Mucosa of descending colon (tissue), 3 donors: ENCODE measurements at regions not wholly inside any gene's neighbourhood (a gene's known extent, or its start where the extent isn't known, plus 50 kb on each side); places are given as distances from the start of the nearest gene placed in this dataset.
"Not testable (repeated sequence)": the region's sequence is repeated elsewhere in the genome, so short reads cannot be mapped to it uniquely, and the experiment has no call there.

Experiments
- ATAC-seq: fragments of 200-7000 bp; cut with Tn5 transposase; one replicate; pipeline ENCODE4 v1.9.1; 2020; ENCODE audit warnings: mild to moderate bottlenecking, moderate library complexity
- DNase-seq, 3 donors: peaks; one replicate each; pipeline ENCODE4 v3.0.0-alpha.2; 2020
- H3K36me3 ChIP-seq: fragments of 200-600 bp; one replicate; pipeline ENCODE4 v1.8.0; 2021; ENCODE audit warnings: low read depth, mild to moderate bottlenecking
- H3K4me1 ChIP-seq: fragments of 200-600 bp; one replicate; pipeline ENCODE4 v1.8.0; 2021; ENCODE audit warnings: low read depth, mild to moderate bottlenecking
- H3K4me3 ChIP-seq: fragments of 200-600 bp; one replicate; pipeline ENCODE4 v1.8.0; 2021; ENCODE audit warnings: mild to moderate bottlenecking
- H3K9me3 ChIP-seq: fragments of 200-600 bp; one replicate; pipeline ENCODE4 v1.8.0; 2021; ENCODE audit warnings: mild to moderate bottlenecking
- intact Hi-C, 2 donors: fragments of 100-400 bp; cut with DNase I in 1 of 2; cut with micrococcal nuclease in 1 of 2; formaldehyde crosslinking; loops; one replicate each; pipeline versions ENCODE4 v1.11.0 to v1.11.1; 2022; cut with DNase I, micrococcal nuclease
- TF ChIP-seq, protein P1 (sequence below): fragments of 200-600 bp; IDR thresholded peaks from one replicate; pipeline ENCODE4 v1.8.0; 2022; ENCODE audit warnings: antibody characterized with exemption, mild to moderate bottlenecking
- donor health status: DM: no; HTN: no; CAD: no; lungs with moderate emphysema.
- donor health status: DM: no; HTN: no; CAD: no.
- donor health status: DM: no; HTN: yes; CAD: no.

DNA sequence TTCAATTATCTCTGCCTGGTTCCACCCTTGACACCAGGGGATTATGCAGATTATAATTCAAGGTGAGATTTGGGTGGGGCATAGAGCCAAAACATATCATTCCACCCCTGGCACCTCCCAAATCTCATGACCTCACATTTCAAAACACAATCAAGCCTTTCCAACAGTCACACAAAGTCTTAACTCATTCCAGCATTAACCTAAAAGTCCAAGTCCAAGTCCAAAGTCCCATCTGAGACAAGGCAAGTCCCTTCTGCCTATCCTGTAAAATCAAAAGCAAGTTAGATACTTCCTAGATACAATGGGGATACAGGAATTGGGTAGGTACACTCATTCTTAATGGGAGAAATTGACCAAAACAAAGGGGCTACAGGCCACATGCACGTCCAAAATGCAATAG lies 73.7 kb upstream of the SLC24A3 start:
- H3K4me3 ChIP-seq: no peak overlapping the region
- intact Hi-C loops: no loop called here
- no peaks in the 10 kb centered on the region for H3K4me1 ChIP-seq
- DNase-seq (no peak), ATAC-seq (no peak)
- TF ChIP-seq, protein P1, sequence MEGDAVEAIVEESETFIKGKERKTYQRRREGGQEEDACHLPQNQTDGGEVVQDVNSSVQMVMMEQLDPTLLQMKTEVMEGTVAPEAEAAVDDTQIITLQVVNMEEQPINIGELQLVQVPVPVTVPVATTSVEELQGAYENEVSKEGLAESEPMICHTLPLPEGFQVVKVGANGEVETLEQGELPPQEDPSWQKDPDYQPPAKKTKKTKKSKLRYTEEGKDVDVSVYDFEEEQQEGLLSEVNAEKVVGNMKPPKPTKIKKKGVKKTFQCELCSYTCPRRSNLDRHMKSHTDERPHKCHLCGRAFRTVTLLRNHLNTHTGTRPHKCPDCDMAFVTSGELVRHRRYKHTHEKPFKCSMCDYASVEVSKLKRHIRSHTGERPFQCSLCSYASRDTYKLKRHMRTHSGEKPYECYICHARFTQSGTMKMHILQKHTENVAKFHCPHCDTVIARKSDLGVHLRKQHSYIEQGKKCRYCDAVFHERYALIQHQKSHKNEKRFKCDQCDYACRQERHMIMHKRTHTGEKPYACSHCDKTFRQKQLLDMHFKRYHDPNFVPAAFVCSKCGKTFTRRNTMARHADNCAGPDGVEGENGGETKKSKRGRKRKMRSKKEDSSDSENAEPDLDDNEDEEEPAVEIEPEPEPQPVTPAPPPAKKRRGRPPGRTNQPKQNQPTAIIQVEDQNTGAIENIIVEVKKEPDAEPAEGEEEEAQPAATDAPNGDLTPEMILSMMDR: no peak
- peaks cover 8% of the 10 kb centered on the region for H3K9me3 ChIP-seq
- no peaks in the 10 kb centered on the region for H3K36me3 ChIP-seq

DNA sequence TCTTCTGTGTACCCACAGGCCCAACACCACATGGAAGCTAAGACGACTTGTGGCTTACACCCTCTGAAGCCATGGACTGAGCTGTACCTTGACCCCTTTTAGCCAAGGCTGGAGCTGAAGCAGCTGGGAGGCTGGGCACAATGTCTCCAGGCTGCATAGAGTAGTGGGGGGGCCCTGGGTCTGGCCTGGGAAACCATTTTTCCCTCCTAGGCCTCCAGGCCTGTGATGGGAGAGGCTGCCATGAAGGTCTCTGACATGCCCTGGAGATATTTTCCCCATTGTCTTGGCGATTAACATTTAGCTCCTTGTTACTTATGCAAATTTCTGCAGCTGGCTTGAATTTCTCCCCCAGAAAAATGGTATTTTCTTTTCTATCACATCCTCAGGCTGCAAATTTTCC lies 72.9 kb upstream of the SLC24A3 start:
- intact Hi-C loops, H3K36me3 ChIP-seq, H3K9me3 ChIP-seq, H3K4me3 ChIP-seq, DNase-seq, H3K4me1 ChIP-seq, ATAC-seq: not testable (repeated sequence)

DNA sequence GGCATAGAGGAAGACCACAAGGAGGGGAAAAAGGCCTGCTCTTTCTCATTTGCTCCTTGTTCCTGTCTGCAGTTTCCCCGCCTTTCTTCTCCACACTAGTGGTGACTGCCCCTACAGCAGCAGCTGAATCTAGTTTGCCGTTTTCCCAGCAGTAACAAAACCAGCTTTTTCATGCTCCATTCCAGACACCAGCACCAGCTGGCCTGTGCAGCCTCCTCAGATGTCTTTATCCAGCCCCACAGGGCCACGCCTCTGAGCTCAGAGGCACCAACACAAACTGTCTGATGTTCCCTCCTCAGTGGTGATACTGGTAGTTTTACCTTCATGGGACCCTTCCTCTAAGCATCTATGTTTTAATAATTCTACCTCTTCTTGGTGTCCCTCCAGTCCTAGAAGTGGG lies 70.4 kb upstream of the SLC24A3 start:
- no peak for ATAC-seq
- Histone ChIP-seq H3K4me3 (no peak overlapping the region), H3K4me1 (no peaks in the 10 kb centered on the region), H3K36me3 (no peaks in the 10 kb centered on the region), H3K9me3 (no peaks in the 10 kb centered on the region)
- intact Hi-C loops: no loop called here
- TF ChIP-seq, protein P1: no peak
- no peak for DNase-seq

- intact Hi-C loops: no loop called here
- H3K36me3 ChIP-seq: no peaks in the 10 kb centered on the region
- ATAC-seq: no peak
- TF ChIP-seq, protein P1: no peak
- H3K4me3 ChIP-seq: no peak overlapping the region
- no peaks in the 10 kb centered on the region for H3K4me1 ChIP-seq
- no peaks in the 10 kb centered on the region for H3K9me3 ChIP-seq
- DNase-seq: no peak
These were observed 68.6 kb upstream of the SLC24A3 start for GRCh38 chr20:19143890-19144289.

GRCh38 chr20:19161336-19161735 lies 51.1 kb upstream of the SLC24A3 start:
- intact Hi-C loops: no loop called here
- DNase-seq (no peak), ATAC-seq (no peak)
- TF ChIP-seq, protein P1: no peak
- H3K36me3 ChIP-seq: no peaks in the 10 kb centered on the region
- H3K4me1 ChIP-seq: no peaks in the 10 kb centered on the region
- no peaks in the 10 kb centered on the region for H3K9me3 ChIP-seq
- no peak overlapping the region for H3K4me3 ChIP-seq
